ENCODE measurements at regions not wholly inside any gene's neighbourhood (a gene's known extent, or its start where the extent isn't known, plus 50 kb on each side); places are given as distances from the start of the nearest gene placed in this dataset.

DNA sequence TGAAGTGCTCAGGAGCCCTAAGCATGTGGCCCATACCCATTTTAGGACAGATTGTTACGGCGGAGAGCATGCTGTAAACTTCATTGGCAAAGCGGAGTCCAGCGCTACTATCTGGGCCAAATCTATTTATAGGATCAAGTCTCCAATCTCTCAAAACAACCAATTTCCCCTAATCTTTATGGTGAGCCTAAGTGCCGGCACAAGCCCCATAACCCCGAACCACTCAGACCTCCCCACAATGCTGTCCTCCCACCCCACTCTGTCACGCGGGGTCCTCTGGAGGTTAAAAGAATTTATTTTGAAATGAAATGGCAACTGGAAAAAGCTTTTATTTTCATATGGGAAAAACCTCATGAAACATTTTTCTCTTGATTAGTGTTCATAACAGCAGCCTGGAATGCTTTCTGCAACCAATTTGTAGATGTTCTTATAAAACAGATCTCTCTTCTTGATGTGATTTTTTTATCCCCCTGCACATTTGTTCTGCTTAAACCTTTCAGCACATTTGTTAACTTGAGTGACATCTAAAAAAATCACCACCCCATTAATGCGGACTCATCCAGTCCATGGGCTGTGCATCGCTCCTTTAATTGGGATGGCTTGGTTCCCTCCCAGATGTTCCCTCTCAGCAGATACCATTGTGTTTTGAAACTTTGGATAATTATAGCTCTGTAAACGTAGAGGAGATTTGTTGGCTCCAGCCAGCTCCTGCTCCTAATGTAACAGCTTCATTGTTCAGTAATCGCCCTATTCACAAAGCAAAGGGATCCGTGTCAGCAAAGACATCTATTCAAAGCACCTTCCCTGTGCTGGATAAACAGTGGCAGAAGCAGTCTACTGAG lies 323.6 kb downstream of the CD83 start:
- Histone ChIP-seq H3K4me1 (ENCODE audit: control insufficient read depth, insufficient read depth, low read length) (no peaks in the 10 kb centered on the region; the same call in 1 of the 2 replicates), H3K36me3 (ENCODE audit: control insufficient read depth, insufficient read depth, low read length) (no peaks in the 10 kb centered on the region), H3K4me3 (ENCODE audit: low read depth in 2 of 2, low read length in 2 of 2) (no peak overlapping the region), H3K9me3 (ENCODE audit: control insufficient read depth, insufficient read depth, low read depth, low read length) (no peaks in the 10 kb centered on the region), H3K27me3 (ENCODE audit: control insufficient read depth, insufficient read depth, low read length) (no peaks in the 10 kb centered on the region), H3K27ac (ENCODE audit: low read length) (no peak overlapping the region)
- no TSS peak for BruUV-seq (replicated peaks)
- ATAC-seq (no peak), DNase-seq (ENCODE audit: low read depth, low spot score) (no peak)
- in situ Hi-C loops (cut with HindIII; ENCODE audit: low pct_unique_long_range_greater_than_20kb, low sequenced_read_pairs), result no loop called here
- intact Hi-C loops (cut with micrococcal nuclease; ENCODE audit: unreplicated experiment), result no loop called here
- TF ChIP-seq SIN3A (IDR thresholded peaks at IDR 0.05; ENCODE audit: borderline replicate concordance, insufficient read depth, low read depth, low read length) (no peak), TCF7L2 (IDR thresholded peaks at IDR 0.05; ENCODE audit: low read depth, low read length) (no peak), POLR2AphosphoS5 (IDR thresholded peaks at IDR 0.05; ENCODE audit: low read depth, low read length) (no peak)
- TF ChIP-seq, protein P1, sequence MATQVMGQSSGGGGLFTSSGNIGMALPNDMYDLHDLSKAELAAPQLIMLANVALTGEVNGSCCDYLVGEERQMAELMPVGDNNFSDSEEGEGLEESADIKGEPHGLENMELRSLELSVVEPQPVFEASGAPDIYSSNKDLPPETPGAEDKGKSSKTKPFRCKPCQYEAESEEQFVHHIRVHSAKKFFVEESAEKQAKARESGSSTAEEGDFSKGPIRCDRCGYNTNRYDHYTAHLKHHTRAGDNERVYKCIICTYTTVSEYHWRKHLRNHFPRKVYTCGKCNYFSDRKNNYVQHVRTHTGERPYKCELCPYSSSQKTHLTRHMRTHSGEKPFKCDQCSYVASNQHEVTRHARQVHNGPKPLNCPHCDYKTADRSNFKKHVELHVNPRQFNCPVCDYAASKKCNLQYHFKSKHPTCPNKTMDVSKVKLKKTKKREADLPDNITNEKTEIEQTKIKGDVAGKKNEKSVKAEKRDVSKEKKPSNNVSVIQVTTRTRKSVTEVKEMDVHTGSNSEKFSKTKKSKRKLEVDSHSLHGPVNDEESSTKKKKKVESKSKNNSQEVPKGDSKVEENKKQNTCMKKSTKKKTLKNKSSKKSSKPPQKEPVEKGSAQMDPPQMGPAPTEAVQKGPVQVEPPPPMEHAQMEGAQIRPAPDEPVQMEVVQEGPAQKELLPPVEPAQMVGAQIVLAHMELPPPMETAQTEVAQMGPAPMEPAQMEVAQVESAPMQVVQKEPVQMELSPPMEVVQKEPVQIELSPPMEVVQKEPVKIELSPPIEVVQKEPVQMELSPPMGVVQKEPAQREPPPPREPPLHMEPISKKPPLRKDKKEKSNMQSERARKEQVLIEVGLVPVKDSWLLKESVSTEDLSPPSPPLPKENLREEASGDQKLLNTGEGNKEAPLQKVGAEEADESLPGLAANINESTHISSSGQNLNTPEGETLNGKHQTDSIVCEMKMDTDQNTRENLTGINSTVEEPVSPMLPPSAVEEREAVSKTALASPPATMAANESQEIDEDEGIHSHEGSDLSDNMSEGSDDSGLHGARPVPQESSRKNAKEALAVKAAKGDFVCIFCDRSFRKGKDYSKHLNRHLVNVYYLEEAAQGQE (IDR thresholded peaks at IDR 0.05; ENCODE audit: insufficient read depth in 1 of 2, low read depth in 2 of 2, low read length in 1 of 2), result no peak
- TF ChIP-seq, protein P2, sequence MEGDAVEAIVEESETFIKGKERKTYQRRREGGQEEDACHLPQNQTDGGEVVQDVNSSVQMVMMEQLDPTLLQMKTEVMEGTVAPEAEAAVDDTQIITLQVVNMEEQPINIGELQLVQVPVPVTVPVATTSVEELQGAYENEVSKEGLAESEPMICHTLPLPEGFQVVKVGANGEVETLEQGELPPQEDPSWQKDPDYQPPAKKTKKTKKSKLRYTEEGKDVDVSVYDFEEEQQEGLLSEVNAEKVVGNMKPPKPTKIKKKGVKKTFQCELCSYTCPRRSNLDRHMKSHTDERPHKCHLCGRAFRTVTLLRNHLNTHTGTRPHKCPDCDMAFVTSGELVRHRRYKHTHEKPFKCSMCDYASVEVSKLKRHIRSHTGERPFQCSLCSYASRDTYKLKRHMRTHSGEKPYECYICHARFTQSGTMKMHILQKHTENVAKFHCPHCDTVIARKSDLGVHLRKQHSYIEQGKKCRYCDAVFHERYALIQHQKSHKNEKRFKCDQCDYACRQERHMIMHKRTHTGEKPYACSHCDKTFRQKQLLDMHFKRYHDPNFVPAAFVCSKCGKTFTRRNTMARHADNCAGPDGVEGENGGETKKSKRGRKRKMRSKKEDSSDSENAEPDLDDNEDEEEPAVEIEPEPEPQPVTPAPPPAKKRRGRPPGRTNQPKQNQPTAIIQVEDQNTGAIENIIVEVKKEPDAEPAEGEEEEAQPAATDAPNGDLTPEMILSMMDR (IDR thresholded peaks at IDR 0.05), result no peak
- POLR2A ChIA-PET, result no interaction called here
- CTCF ChIA-PET, result no interaction called here

DNA sequence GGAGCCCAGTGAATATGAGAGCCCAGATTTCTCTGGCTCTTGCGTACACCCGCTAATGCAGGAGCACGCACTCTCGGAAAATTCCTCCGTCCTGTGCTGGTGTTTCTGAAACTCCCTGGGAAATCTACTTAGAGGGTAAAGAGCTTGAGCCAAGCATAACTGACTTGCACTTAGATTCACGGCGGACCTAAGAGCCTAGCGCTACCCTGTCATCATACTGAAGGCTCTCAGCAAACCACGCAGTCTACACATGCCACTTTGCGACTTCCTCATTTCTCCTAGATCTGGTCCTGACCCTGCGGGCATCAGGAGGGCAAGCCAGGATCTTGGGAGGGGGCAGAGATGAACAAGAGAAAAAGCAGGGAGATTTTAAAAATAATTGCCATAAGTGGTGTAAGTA lies 324.7 kb downstream of the CD83 start:
- ATAC-seq (no peak), DNase-seq (ENCODE audit: low read depth, low spot score) (no peak)
- Histone ChIP-seq H3K4me1 (ENCODE audit: control insufficient read depth, insufficient read depth, low read length) (no peaks in the 10 kb centered on the region; the same call in 1 of the 2 replicates), H3K27me3 (ENCODE audit: control insufficient read depth, insufficient read depth, low read length) (no peaks in the 10 kb centered on the region), H3K9me3 (ENCODE audit: control insufficient read depth, insufficient read depth, low read depth, low read length) (no peaks in the 10 kb centered on the region), H3K4me3 (ENCODE audit: low read depth in 2 of 2, low read length in 2 of 2) (no peak overlapping the region), H3K36me3 (ENCODE audit: control insufficient read depth, insufficient read depth, low read length) (no peaks in the 10 kb centered on the region), H3K27ac (ENCODE audit: low read length) (no peak overlapping the region)
- in situ Hi-C loops (cut with HindIII; ENCODE audit: low pct_unique_long_range_greater_than_20kb, low sequenced_read_pairs), result no loop called here
- no TSS peak for BruUV-seq (replicated peaks)
- CTCF ChIA-PET, result no interaction called here
- intact Hi-C loops (cut with micrococcal nuclease; ENCODE audit: unreplicated experiment), result no loop called here
- POLR2A ChIA-PET, result no interaction called here
- TF ChIP-seq TCF7L2 (IDR thresholded peaks at IDR 0.05; ENCODE audit: low read depth, low read length) (no peak), POLR2AphosphoS5 (IDR thresholded peaks at IDR 0.05; ENCODE audit: low read depth, low read length) (no peak), SIN3A (IDR thresholded peaks at IDR 0.05; ENCODE audit: borderline replicate concordance, insufficient read depth, low read depth, low read length) (no peak)
- TF ChIP-seq, protein P2 (IDR thresholded peaks at IDR 0.05), result no peak
- TF ChIP-seq, protein P1 (IDR thresholded peaks at IDR 0.05; ENCODE audit: insufficient read depth in 1 of 2, low read depth in 2 of 2, low read length in 1 of 2), result no peak
